ENCODE measurements at regions not wholly inside any gene's neighbourhood (a gene's known extent, or its start where the extent isn't known, plus 50 kb on each side); places are given as distances from the start of the nearest gene placed in this dataset.

- intact Hi-C loops (cut with micrococcal nuclease; ENCODE audit: unreplicated experiment) (no loop called here), in situ Hi-C loops (cut with HindIII; ENCODE audit: low pct_unique_long_range_greater_than_20kb, low sequenced_read_pairs) (no loop called here)
- no peaks in the 10 kb centered on the region for H3K27me3 ChIP-seq (ENCODE audit: control insufficient read depth, insufficient read depth, low read length)
- H3K4me1 ChIP-seq (ENCODE audit: control insufficient read depth, insufficient read depth, low read length), result no peaks in the 10 kb centered on the region
- H3K36me3 ChIP-seq (ENCODE audit: control insufficient read depth, insufficient read depth, low read length), result no peaks in the 10 kb centered on the region
- ATAC-seq (no peak), DNase-seq (ENCODE audit: low read depth, low spot score) (no peak)
- no peak overlapping the region for H3K4me3 ChIP-seq (ENCODE audit: low read depth in 2 of 2, low read length in 2 of 2)
- POLR2A ChIA-PET, result no interaction called here
- no TSS peak for BruUV-seq (replicated peaks)
- H3K27ac ChIP-seq (ENCODE audit: low read length), result no peak overlapping the region
- TF ChIP-seq TCF7L2 (IDR thresholded peaks at IDR 0.05; ENCODE audit: low read depth, low read length) (no peak), CTCF (IDR thresholded peaks at IDR 0.05) (no peak), SIN3A (IDR thresholded peaks at IDR 0.05; ENCODE audit: borderline replicate concordance, insufficient read depth, low read depth, low read length) (no peak), POLR2AphosphoS5 (IDR thresholded peaks at IDR 0.05; ENCODE audit: low read depth, low read length) (no peak), REST (IDR thresholded peaks at IDR 0.05; ENCODE audit: insufficient read depth in 1 of 2, low read depth in 2 of 2, low read length in 1 of 2) (no peak)
- CTCF ChIA-PET, result no interaction called here
- H3K9me3 ChIP-seq (ENCODE audit: control insufficient read depth, insufficient read depth, low read depth, low read length), result no peaks in the 10 kb centered on the region
These were observed 582.7 kb downstream of the RERGL start for GRCh38 chr12:17507336-17507735.

GRCh38 chr12:17503742-17504141, 586.3 kb downstream of the RERGL start:
- ChIA-PET CTCF (no interaction called here), POLR2A (no interaction called here)

More at GRCh38 chr12:17503742-17504141, 586.3 kb downstream of the RERGL start:
- DNase-seq (ENCODE audit: low read depth, low spot score), result no peak
- ATAC-seq, result no peak
- Histone ChIP-seq H3K27me3 (ENCODE audit: control insufficient read depth, insufficient read depth, low read length) (no peaks in the 10 kb centered on the region), H3K36me3 (ENCODE audit: control insufficient read depth, insufficient read depth, low read length) (no peaks in the 10 kb centered on the region), H3K9me3 (ENCODE audit: control insufficient read depth, insufficient read depth, low read depth, low read length) (no peaks in the 10 kb centered on the region), H3K4me3 (ENCODE audit: low read depth in 2 of 2, low read length in 2 of 2) (no peak overlapping the region), H3K27ac (ENCODE audit: low read length) (no peak overlapping the region), H3K4me1 (ENCODE audit: control insufficient read depth, insufficient read depth, low read length) (no peaks in the 10 kb centered on the region)
- no peak for TF ChIP-seq TCF7L2 (IDR thresholded peaks at IDR 0.05; ENCODE audit: low read depth, low read length)
- TF ChIP-seq REST (IDR thresholded peaks at IDR 0.05; ENCODE audit: insufficient read depth in 1 of 2, low read depth in 2 of 2, low read length in 1 of 2), result no peak
- BruUV-seq (replicated peaks), result no TSS peak
- intact Hi-C loops (cut with micrococcal nuclease; ENCODE audit: unreplicated experiment), result no loop called here
- in situ Hi-C loops (cut with HindIII; ENCODE audit: low pct_unique_long_range_greater_than_20kb, low sequenced_read_pairs), result no loop called here

All from Panc1 (cell line).